ENCODE measurements at regions not wholly inside any gene's neighbourhood (a gene's known extent, or its start where the extent isn't known, plus 50 kb on each side); places are given as distances from the start of the nearest gene placed in this dataset.

DNA sequence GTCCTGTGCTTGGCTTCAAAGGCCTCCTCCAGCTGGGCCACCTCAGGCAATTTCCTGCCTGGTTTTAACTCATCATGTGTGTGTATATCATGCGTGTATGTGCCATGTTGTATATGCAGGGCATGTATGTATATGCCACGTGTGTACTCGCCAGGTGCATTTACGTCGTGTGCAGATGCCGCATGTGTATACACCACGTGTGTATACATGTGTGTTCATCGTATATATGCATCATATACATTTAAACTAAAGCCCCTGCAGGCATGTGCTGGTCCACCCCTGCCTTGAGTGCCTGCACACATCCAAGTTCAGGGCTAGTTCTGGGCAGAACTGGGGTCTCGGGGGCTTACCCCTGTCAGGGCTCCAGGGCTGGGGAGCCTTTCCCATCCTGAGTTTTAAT, 54.0 kb upstream of the SMOC2 start:
- DNase-seq (ENCODE audit: low spot score) = no peak
- H3K4me2 ChIP-seq (ENCODE audit: low read length) = no peak overlapping the region
- TF ChIP-seq EZH2phosphoT487 (IDR thresholded peaks at IDR 0.05; ENCODE audit: borderline replicate concordance, low read depth, low read length) = no peak
- TF ChIP-seq, protein P1, sequence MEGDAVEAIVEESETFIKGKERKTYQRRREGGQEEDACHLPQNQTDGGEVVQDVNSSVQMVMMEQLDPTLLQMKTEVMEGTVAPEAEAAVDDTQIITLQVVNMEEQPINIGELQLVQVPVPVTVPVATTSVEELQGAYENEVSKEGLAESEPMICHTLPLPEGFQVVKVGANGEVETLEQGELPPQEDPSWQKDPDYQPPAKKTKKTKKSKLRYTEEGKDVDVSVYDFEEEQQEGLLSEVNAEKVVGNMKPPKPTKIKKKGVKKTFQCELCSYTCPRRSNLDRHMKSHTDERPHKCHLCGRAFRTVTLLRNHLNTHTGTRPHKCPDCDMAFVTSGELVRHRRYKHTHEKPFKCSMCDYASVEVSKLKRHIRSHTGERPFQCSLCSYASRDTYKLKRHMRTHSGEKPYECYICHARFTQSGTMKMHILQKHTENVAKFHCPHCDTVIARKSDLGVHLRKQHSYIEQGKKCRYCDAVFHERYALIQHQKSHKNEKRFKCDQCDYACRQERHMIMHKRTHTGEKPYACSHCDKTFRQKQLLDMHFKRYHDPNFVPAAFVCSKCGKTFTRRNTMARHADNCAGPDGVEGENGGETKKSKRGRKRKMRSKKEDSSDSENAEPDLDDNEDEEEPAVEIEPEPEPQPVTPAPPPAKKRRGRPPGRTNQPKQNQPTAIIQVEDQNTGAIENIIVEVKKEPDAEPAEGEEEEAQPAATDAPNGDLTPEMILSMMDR (conservative IDR thresholded peaks at IDR 0.05; ENCODE audit: low read length) = no peak
- H3K4me1 ChIP-seq (ENCODE audit: insufficient read depth, low read length, poor library complexity, severe bottlenecking) = no peaks in the 10 kb centered on the region
- no peaks in the 10 kb centered on the region for H4K20me1 ChIP-seq (ENCODE audit: insufficient read depth, low read length)
- no TSS peak for BruUV-seq (replicated peaks)
- no peaks in the 10 kb centered on the region for H3K9me2 ChIP-seq (ENCODE audit: insufficient read depth, low read length)
- intact Hi-C loops (cut with micrococcal nuclease; ENCODE audit: unreplicated experiment) = no loop called here
- CTCF ChIA-PET (ENCODE audit: unreplicated experiment) = no interaction called here
- H3K4me3 ChIP-seq (ENCODE audit: low read depth, low read length, poor library complexity, severe bottlenecking) = no peak overlapping the region
- H2AFZ ChIP-seq (ENCODE audit: low read length) = no peak overlapping the region
- POLR2A ChIA-PET = no interaction called here
- no peaks in the 10 kb centered on the region for H3K79me2 ChIP-seq (ENCODE audit: insufficient read depth, low read depth, low read length)
- no peak overlapping the region for H3K27ac ChIP-seq (ENCODE audit: low read depth, low read length, poor library complexity, severe bottlenecking)
- no peaks in the 10 kb centered on the region for H3K9me3 ChIP-seq (ENCODE audit: low read length)
- H3K36me3 ChIP-seq (ENCODE audit: insufficient read depth, low read length) = no peaks in the 10 kb centered on the region

DNA sequence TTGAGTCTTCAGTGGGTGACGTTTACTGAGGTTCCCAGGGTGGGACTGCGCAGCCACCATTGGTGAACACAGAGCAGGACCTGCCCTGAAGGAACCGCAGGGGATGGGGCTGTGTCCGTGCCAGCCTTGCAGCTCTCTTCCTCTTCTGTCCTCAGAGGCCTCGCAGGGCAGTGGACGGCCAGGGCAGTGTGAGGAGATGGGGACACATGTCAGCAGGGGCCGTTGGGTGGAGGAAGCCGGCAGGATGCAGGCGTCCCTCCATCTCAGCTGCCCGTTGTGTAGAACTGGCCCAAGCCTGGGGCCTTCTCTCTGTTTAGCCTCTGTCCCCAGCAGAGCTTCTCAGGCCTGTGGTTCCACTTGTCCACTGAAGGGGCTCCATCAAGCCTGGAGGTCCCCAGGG, 53.6 kb upstream of the SMOC2 start:
- Histone ChIP-seq H3K4me2 (ENCODE audit: low read length) (no peak overlapping the region), H3K4me1 (ENCODE audit: insufficient read depth, low read length, poor library complexity, severe bottlenecking) (no peaks in the 10 kb centered on the region), H3K9me3 (ENCODE audit: low read length) (no peaks in the 10 kb centered on the region), H3K9me2 (ENCODE audit: insufficient read depth, low read length) (no peaks in the 10 kb centered on the region), H3K4me3 (ENCODE audit: low read depth, low read length, poor library complexity, severe bottlenecking) (no peak overlapping the region), H3K27ac (ENCODE audit: low read depth, low read length, poor library complexity, severe bottlenecking) (no peak overlapping the region), H3K36me3 (ENCODE audit: insufficient read depth, low read length) (no peaks in the 10 kb centered on the region), H2AFZ (ENCODE audit: low read length) (no peak overlapping the region), H4K20me1 (ENCODE audit: insufficient read depth, low read length) (no peaks in the 10 kb centered on the region), H3K79me2 (ENCODE audit: insufficient read depth, low read depth, low read length) (no peaks in the 10 kb centered on the region)
- intact Hi-C loops (cut with micrococcal nuclease; ENCODE audit: unreplicated experiment) = no loop called here
- ChIA-PET CTCF (ENCODE audit: unreplicated experiment) (no interaction called here), POLR2A (no interaction called here)
- BruUV-seq (replicated peaks) = no TSS peak
- DNase-seq (ENCODE audit: low spot score) = no peak
- TF ChIP-seq EZH2phosphoT487 (IDR thresholded peaks at IDR 0.05; ENCODE audit: borderline replicate concordance, low read depth, low read length) = no peak
- TF ChIP-seq, protein P1 (conservative IDR thresholded peaks at IDR 0.05; ENCODE audit: low read length) = no peak

DNA sequence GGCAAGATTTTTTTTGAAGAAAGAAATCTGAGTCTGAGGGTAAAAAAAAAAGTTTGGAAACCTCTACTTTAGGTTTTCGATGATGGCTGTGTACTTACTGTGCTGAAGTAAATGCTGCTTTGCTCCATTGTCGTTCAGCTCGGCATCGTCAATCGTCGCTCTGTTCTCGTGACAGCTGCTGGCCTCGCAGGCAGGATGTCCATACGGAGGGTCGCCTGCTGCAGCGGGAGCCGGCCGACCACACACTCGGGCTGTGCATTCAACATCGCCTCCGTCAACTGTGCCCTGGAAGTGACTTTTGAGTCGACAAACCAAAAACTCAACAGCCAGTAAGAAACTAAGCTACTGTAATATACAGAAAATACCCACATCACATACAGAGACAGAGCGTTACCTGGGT, 53.1 kb upstream of the SMOC2 start:
- TF ChIP-seq, protein P1 (conservative IDR thresholded peaks at IDR 0.05; ENCODE audit: low read length) = no peak
- TF ChIP-seq EZH2phosphoT487 (IDR thresholded peaks at IDR 0.05; ENCODE audit: borderline replicate concordance, low read depth, low read length) = no peak
- no peaks in the 10 kb centered on the region for H3K9me3 ChIP-seq (ENCODE audit: low read length)
- no TSS peak for BruUV-seq (replicated peaks)
- ChIA-PET POLR2A (interaction anchor here (0.6 to 0.7 kb wide), 2 partner anchors 28 to 1483 kb away, joined by 3 read pairs; no protein-coding TSS in a partner anchor), CTCF (ENCODE audit: unreplicated experiment) (no interaction called here)
- no peaks in the 10 kb centered on the region for H3K9me2 ChIP-seq (ENCODE audit: insufficient read depth, low read length)
- no peaks in the 10 kb centered on the region for H3K36me3 ChIP-seq (ENCODE audit: insufficient read depth, low read length)
- H3K4me2 ChIP-seq (ENCODE audit: low read length) = no peak overlapping the region
- no peak overlapping the region for H3K27ac ChIP-seq (ENCODE audit: low read depth, low read length, poor library complexity, severe bottlenecking)
- DNase-seq (ENCODE audit: low spot score) = no peak
- intact Hi-C loops (cut with micrococcal nuclease; ENCODE audit: unreplicated experiment) = no loop called here
- H3K4me1 ChIP-seq (ENCODE audit: insufficient read depth, low read length, poor library complexity, severe bottlenecking) = no peaks in the 10 kb centered on the region
- no peaks in the 10 kb centered on the region for H3K79me2 ChIP-seq (ENCODE audit: insufficient read depth, low read depth, low read length)
- H3K4me3 ChIP-seq (ENCODE audit: low read depth, low read length, poor library complexity, severe bottlenecking) = no peak overlapping the region
- no peaks in the 10 kb centered on the region for H4K20me1 ChIP-seq (ENCODE audit: insufficient read depth, low read length)
- H2AFZ ChIP-seq (ENCODE audit: low read length) = no peak overlapping the region
